Thyroid gland (tissue), 4 donors: ENCODE measurements at regions not wholly inside any gene's neighbourhood (a gene's known extent, or its start where the extent isn't known, plus 50 kb on each side); places are given as distances from the start of the nearest gene placed in this dataset.

Source experiments
- DNase-seq, 2 donors: peaks; one replicate each; pipeline ENCODE4 v3.0.0-alpha.2; 2019
- H3K27ac ChIP-seq, 3 donors: fragments of 200-600 bp; sonication (generic); 1 replicate in 2 of 3; 2 replicates in 1 of 3; pipeline ENCODE4 v1.5.1; 2016 to 2019; ENCODE audit warnings: mild to moderate bottlenecking in 1 of 3, moderate library complexity in 1 of 3
- H3K27me3 ChIP-seq: fragments of 200-600 bp; sonication (generic); one replicate; pipeline ENCODE4 v1.5.1; 2019
- H3K36me3 ChIP-seq, 2 donors: fragments of 200-600 bp; sonication (generic); one replicate each; pipeline ENCODE4 v1.5.1; 2016 to 2019
- H3K4me1 ChIP-seq, 2 donors: fragments of 200-600 bp; sonication (generic); one replicate each; pipeline ENCODE4 v1.5.1; 2017 to 2019
- H3K4me3 ChIP-seq, 3 donors: fragments of 200-600 bp; sonication (generic); replicated peaks in 1 of 3; 1 replicate in 2 of 3; 2 replicates in 1 of 3; pipeline ENCODE4 v1.5.1; 2016; ENCODE audit warnings: mild to moderate bottlenecking in 1 of 3
- H3K9me3 ChIP-seq: fragments of 200-600 bp; sonication (generic); one replicate; pipeline ENCODE4 v1.5.1; 2017
- POLR2A ChIP-seq, 2 donors: fragments of 450-650 bp; IDR thresholded peaks; one replicate each; pipeline ENCODE4 v1.6.1; 2017; ENCODE audit warnings: antibody characterized with exemption in 2 of 2, mild to moderate bottlenecking in 2 of 2, moderate library complexity in 1 of 2
- WGBS, 2 donors: methylation state at CpG; one replicate each; pipeline ENCODE4 v1.1.5; 2017; 5-methylcytosine and 5-hydroxymethylcytosine counted together
- intact Hi-C: fragments of 100-400 bp; cut with DNase I; formaldehyde crosslinking; loops from one replicate; pipeline ENCODE4 v1.15.1; 2023
- TF ChIP-seq, protein P1 (sequence below), 6 experiments: fragments of 200-600 bp in 3 of 6; fragments of 450-650 bp in 3 of 6; sonication (generic) in 3 of 6; IDR thresholded peaks; one replicate each; pipeline ENCODE4 v1.5.1; 2016 to 2019; ENCODE audit warnings: antibody characterized with exemption in 6 of 6, mild to moderate bottlenecking in 2 of 6, inconsistent platforms in 1 of 6, moderate library complexity in 1 of 6

DNA sequence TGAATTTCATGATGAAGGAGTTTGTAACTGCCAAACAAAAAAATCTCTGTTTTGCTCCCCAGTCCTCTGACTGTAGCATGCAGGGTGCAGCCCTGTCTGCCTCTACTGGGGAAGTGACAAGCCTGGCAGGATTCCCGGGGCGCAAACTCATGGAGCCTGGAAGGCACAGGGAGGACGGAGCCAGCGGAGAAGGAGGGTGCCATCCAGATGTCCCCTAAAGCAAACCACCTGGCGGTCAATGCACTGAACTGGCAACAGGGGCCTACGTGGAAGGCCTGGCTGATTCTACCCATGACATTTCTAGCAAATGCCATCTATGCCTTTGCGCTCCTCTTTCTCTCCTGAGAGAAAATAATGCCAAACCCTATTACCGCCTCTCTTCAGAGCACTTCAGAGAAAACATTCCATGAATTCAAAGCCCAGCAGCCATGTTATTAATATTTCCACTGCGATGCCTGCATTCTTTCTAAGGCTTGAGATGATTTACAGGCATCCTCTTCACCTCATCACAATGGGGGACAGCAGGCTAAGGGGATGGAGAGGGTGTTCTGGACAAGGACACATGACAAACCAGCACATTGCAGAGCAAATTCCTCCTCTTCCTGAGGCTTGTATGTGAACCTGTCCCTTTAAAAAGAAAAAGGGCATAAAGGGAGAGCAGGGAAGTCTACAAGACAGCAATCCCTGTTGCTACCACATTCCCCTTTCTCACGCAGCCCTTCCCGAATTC lies 329.3 kb upstream of the NOCT start:
- no peaks in the 10 kb centered on the region for H3K9me3 ChIP-seq
- no peak overlapping the region for H3K4me3 ChIP-seq
- no peaks in the 10 kb centered on the region for H3K27me3 ChIP-seq
- 82 to 89% methylated on average over 11 of the region's 11 CpGs for WGBS, 2 donors
- H3K36me3 ChIP-seq: no peaks in the 10 kb centered on the region
- H3K4me1 ChIP-seq: peaks cover 0 to 7% of the 10 kb centered on the region in 2 donors
- no peak for TF ChIP-seq POLR2A (IDR thresholded peaks at IDR 0.05)
- TF ChIP-seq, protein P1, sequence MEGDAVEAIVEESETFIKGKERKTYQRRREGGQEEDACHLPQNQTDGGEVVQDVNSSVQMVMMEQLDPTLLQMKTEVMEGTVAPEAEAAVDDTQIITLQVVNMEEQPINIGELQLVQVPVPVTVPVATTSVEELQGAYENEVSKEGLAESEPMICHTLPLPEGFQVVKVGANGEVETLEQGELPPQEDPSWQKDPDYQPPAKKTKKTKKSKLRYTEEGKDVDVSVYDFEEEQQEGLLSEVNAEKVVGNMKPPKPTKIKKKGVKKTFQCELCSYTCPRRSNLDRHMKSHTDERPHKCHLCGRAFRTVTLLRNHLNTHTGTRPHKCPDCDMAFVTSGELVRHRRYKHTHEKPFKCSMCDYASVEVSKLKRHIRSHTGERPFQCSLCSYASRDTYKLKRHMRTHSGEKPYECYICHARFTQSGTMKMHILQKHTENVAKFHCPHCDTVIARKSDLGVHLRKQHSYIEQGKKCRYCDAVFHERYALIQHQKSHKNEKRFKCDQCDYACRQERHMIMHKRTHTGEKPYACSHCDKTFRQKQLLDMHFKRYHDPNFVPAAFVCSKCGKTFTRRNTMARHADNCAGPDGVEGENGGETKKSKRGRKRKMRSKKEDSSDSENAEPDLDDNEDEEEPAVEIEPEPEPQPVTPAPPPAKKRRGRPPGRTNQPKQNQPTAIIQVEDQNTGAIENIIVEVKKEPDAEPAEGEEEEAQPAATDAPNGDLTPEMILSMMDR (IDR thresholded peaks at IDR 0.05): no peak
- H3K27ac ChIP-seq: no peak overlapping the region
- DNase-seq: no peak
- intact Hi-C loops: loop anchor here (10.0 kb wide), 1 partner anchor 239 kb away; no protein-coding TSS in a partner anchor

DNA sequence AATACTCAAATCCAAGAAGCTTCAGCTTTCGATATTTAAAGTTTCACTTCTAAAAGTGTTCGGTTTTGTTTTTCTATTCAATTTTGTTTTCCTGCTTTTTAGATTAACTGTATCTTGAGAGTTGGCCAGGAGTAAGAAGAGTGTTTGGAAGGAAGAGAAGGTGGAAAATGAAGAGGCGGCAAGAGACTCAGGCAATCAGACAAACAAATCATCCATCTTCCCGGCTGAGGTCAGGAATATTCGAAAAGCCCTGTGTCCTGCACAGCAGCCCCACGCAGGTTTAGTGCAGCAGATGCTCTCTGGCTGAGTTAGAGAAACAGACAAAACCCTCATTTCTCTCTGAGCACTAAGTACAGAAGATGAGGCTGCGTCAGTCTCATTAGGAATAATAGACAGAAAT lies 330.3 kb upstream of the NOCT start:
- Histone ChIP-seq H3K9me3 (no peaks in the 10 kb centered on the region), H3K36me3 (no peaks in the 10 kb centered on the region), H3K27ac (no peak overlapping the region), H3K27me3 (no peaks in the 10 kb centered on the region), H3K4me1 (peaks cover 0 to 7% of the 10 kb centered on the region in 2 donors), H3K4me3 (no peak overlapping the region)
- intact Hi-C loops: loop anchor here (10.0 kb wide), 1 partner anchor 239 kb away; no protein-coding TSS in a partner anchor
- no peak for TF ChIP-seq POLR2A (IDR thresholded peaks at IDR 0.05)
- TF ChIP-seq, protein P1 (IDR thresholded peaks at IDR 0.05): no peak
- DNase-seq: no peak
- 83 to 90% methylated on average over 7 of the region's 7 CpGs for WGBS, 2 donors

DNA sequence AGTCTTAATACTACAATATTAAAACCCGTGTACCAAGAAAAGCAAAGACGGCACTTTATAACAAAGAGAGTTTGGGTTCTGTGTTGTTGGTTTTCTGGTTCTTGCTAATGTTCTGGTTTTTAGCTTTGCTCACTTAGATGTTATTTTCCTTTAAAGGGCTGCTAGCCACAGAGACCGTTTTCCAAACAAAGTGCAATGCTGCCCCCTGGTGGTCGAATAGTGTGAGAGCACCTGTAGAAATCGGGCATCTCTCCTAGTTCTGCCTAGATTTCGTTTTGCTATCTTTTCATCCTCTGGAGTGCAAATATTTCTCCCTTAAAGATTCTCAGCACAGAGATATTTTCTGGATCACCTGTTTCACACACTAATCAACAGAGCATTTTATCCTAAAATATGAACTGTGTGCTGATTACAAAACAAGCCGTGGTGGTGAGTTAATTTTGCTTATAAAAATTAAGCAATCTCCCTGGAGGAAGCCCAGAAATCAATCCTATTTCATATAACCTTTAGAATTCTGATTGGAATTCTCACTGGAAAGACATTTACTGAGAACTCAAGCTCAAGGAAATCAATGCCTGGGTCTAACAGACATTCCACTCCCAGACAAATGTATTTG lies 334.5 kb upstream of the NOCT start:
- no peaks in the 10 kb centered on the region for H3K9me3 ChIP-seq
- intact Hi-C loops: loop anchor here (10.0 kb wide), 1 partner anchor 244 kb away; no protein-coding TSS in a partner anchor
- H3K36me3 ChIP-seq: no peaks in the 10 kb centered on the region
- no peak overlapping the region for H3K4me3 ChIP-seq
- peak; percentile 76 to 91 for DNase-seq
- WGBS, 2 donors: 9 to 13% methylated on average over 7 of the region's 7 CpGs
- no peak overlapping the region for H3K27ac ChIP-seq
- peaks cover 0 to 7% of the 10 kb centered on the region in 2 donors for H3K4me1 ChIP-seq
- H3K27me3 ChIP-seq: no peaks in the 10 kb centered on the region
- TF ChIP-seq, protein P1 (IDR thresholded peaks at IDR 0.05): peak; percentile 85 to 98 (median 86)
- TF ChIP-seq POLR2A (IDR thresholded peaks at IDR 0.05): no peak

DNA sequence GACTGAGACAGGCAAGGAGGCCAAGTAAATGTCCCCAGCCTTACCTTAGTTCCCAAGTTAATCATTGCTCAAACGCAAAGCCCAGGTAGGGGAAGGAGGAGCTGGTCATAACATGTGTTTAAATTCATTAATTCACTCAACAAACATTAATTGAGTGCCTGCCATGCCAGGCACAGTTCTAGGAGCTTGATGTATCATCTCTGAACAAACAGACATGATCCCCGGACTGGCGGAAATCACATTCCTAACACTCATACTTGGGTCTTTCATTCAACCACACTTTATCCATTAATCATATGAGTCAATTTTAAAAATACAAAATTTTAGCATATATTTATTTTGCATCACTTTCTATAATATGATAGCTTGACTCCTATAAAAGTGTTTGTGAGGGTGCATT lies 335.3 kb upstream of the NOCT start:
- intact Hi-C loops: loop anchor here (10.0 kb wide), 1 partner anchor 245 kb away; no protein-coding TSS in a partner anchor
- Histone ChIP-seq H3K36me3 (no peaks in the 10 kb centered on the region), H3K27me3 (no peaks in the 10 kb centered on the region), H3K4me1 (peaks cover 0 to 7% of the 10 kb centered on the region in 2 donors), H3K9me3 (no peaks in the 10 kb centered on the region), H3K4me3 (no peak overlapping the region), H3K27ac (no peak overlapping the region)
- TF ChIP-seq, protein P1 (IDR thresholded peaks at IDR 0.05): no peak
- no peak for TF ChIP-seq POLR2A (IDR thresholded peaks at IDR 0.05)
- no peak for DNase-seq
- 96% methylated on average over 3 of the region's 3 CpGs for WGBS, 2 donors
